PC-9 (cell line): ENCODE measurements at regions not wholly inside any gene's neighbourhood (a gene's known extent, or its start where the extent isn't known, plus 50 kb on each side); places are given as distances from the start of the nearest gene placed in this dataset.

Experiments used
- BruUV-seq: library from RNA; stranded (reverse); fragments of 400-500 nt; replicated peaks from 2 replicates; lab custom pipeline; 2021; lab: Mats Ljungman, UMichigan
- CTCF ChIA-PET: fragments of 300-600 bp; sonication (Branson Sonifier 250); formaldehyde crosslinking; loops from one replicate; lab custom pipeline; 2022; ENCODE audit warnings: antibody characterized with exemption; lab: Charles Lee
- POLR2A ChIA-PET: fragments of 300-600 bp; sonication (Branson Sonifier 250); formaldehyde crosslinking; loops from one replicate; lab custom pipeline; 2022; ENCODE audit warnings: antibody characterized with exemption; ENCODE audit not compliant: unreplicated experiment; lab: Charles Lee
- DNase-seq, 2 experiments: peaks; one replicate each; pipeline versions ENCODE4 v3.0.0 to v3.0.0-alpha.2; 2015 to 2022; ENCODE audit warnings: mixed read lengths in 1 of 2
- H2AFZ ChIP-seq: fragments of 200-600 bp; sonication (generic); 2 replicates; pipeline ENCODE4 v1.8.1; 2017; ENCODE audit warnings: antibody characterized with exemption
- H3F3A ChIP-seq: fragments of 200-600 bp; sonication (generic); 2 replicates; pipeline ENCODE4 v1.8.1; 2017; ENCODE audit warnings: antibody characterized with exemption, mild to moderate bottlenecking, low read depth; ENCODE audit not compliant: insufficient read depth
- H3K27ac ChIP-seq: fragments of 200-600 bp; sonication (generic); 2 replicates; pipeline ENCODE4 v1.6.1; 2016; ENCODE audit warnings: mixed run types
- H3K27me3 ChIP-seq: fragments of 200-600 bp; sonication (generic); 2 replicates; pipeline ENCODE4 v1.6.1; 2016; ENCODE audit warnings: low read depth, mixed run types; ENCODE audit not compliant: insufficient read depth
- H3K36me3 ChIP-seq: fragments of 200-600 bp; sonication (generic); 2 replicates; pipeline ENCODE4 v1.6.1; 2016; ENCODE audit warnings: low read depth, mixed run types
- H3K4me1 ChIP-seq: fragments of 200-600 bp; sonication (generic); replicated peaks from 2 replicates; pipeline ENCODE4 v1.6.1; 2016; ENCODE audit warnings: mixed run types; ENCODE audit not compliant: insufficient read depth
- H3K4me2 ChIP-seq: fragments of 200-600 bp; sonication (generic); 2 replicates; pipeline ENCODE4 v1.6.1; 2017; ENCODE audit warnings: mixed run types
- H3K4me3 ChIP-seq: fragments of 200-600 bp; sonication (generic); 2 replicates; pipeline ENCODE4 v1.6.1; 2016; ENCODE audit warnings: mixed run types
- H3K79me2 ChIP-seq: fragments of 200-600 bp; sonication (generic); 2 replicates; pipeline ENCODE4 v1.6.1; 2017; ENCODE audit warnings: low read depth, mixed run types
- H3K9me2 ChIP-seq: fragments of 200-600 bp; sonication (generic); 2 replicates; pipeline ENCODE4 v1.8.1; 2017; ENCODE audit warnings: mild to moderate bottlenecking; ENCODE audit not compliant: insufficient read depth
- H3K9me3 ChIP-seq: fragments of 200-600 bp; sonication (generic); 2 replicates; pipeline ENCODE4 v1.8.1; 2016; ENCODE audit warnings: low read depth; ENCODE audit not compliant: insufficient read depth
- H4K20me1 ChIP-seq: fragments of 200-600 bp; sonication (generic); 2 replicates; pipeline ENCODE4 v1.8.1; 2017; ENCODE audit not compliant: insufficient read depth
- EZH2 ChIP-seq: fragments of 200-600 bp; sonication (generic); IDR thresholded peaks from 2 replicates; pipeline ENCODE4 v1.8.0; 2017; ENCODE audit warnings: antibody characterized with exemption, low read depth
- intact Hi-C: fragments of 100-400 bp; cut with micrococcal nuclease; formaldehyde crosslinking; loops from one replicate; pipeline ENCODE4 v1.10.0; 2022; ENCODE audit not compliant: unreplicated experiment
- TF ChIP-seq, protein P1 (sequence below): fragments of 200-600 bp; sonication (generic); conservative IDR thresholded peaks from 2 replicates; pipeline ENCODE4 v1.6.1; 2017; ENCODE audit warnings: mixed run types, antibody characterized with exemption, mild to moderate bottlenecking, moderate library complexity

DNA sequence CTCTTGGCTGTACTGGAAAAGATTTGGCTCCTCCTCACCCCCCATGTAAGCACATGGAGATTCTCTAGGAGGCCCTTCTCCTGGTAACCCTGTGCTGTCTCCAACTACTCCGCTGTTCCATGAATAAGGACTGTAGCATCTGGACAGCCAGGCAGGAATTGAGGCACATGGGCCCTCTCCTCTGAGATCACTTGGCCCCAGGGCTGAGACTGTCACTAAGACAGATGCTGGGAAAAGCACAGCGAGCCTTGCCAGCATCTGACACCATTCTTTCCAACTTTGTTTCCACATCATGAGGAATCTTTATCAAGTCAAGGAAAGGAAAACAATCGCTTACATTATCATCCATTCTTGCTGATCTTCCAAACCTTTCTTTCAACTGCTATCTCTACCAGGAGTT, 222.6 kb upstream of the INTU start:
- H3F3A ChIP-seq, result peaks cover 8% of the 10 kb centered on the region; the same call in 1 of the 2 replicates
- intact Hi-C loops, result no loop called here

DNA sequence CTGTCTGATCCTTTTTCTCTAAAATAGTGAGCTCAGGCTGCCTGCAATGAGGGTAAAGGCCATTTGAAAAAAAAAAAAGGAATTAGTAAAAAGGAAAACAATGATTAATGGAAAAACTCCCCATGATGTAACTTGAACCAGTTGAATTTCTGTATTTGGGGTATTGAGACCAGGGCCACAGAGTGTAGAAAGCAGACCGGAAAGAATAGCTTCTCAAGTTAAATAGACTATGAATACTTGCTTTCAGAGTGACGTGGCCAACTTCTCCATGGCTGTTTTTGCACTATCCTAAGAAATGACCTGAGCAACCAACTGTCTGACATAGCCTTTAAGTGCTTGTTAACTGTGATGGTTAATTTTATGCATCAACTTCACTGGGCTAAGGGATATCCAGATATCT, 222.1 kb upstream of the INTU start:
- Histone ChIP-seq H2AFZ (no peak overlapping the region), H3K4me1 (no peaks in the 10 kb centered on the region), H4K20me1 (no peaks in the 10 kb centered on the region), H3K9me2 (no peaks in the 10 kb centered on the region), H3K4me3 (no peak overlapping the region), H3F3A (peaks cover 8% of the 10 kb centered on the region; the same call in 1 of the 2 replicates), H3K27me3 (no peaks in the 10 kb centered on the region), H3K36me3 (no peaks in the 10 kb centered on the region), H3K9me3 (peaks cover 17% of the 10 kb centered on the region), H3K79me2 (no peaks in the 10 kb centered on the region), H3K27ac (no peak overlapping the region), H3K4me2 (no peak overlapping the region)
- ChIA-PET POLR2A (no interaction called here), CTCF (no interaction called here)
- no peak for TF ChIP-seq EZH2
- TF ChIP-seq, protein P1, sequence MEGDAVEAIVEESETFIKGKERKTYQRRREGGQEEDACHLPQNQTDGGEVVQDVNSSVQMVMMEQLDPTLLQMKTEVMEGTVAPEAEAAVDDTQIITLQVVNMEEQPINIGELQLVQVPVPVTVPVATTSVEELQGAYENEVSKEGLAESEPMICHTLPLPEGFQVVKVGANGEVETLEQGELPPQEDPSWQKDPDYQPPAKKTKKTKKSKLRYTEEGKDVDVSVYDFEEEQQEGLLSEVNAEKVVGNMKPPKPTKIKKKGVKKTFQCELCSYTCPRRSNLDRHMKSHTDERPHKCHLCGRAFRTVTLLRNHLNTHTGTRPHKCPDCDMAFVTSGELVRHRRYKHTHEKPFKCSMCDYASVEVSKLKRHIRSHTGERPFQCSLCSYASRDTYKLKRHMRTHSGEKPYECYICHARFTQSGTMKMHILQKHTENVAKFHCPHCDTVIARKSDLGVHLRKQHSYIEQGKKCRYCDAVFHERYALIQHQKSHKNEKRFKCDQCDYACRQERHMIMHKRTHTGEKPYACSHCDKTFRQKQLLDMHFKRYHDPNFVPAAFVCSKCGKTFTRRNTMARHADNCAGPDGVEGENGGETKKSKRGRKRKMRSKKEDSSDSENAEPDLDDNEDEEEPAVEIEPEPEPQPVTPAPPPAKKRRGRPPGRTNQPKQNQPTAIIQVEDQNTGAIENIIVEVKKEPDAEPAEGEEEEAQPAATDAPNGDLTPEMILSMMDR, result no peak
- no peak for DNase-seq
- no TSS peak for BruUV-seq
- intact Hi-C loops, result no loop called here

More for the DNA sequence above, 222.6 kb upstream of the INTU start:
- Histone ChIP-seq H3K79me2 (no peaks in the 10 kb centered on the region), H3K27me3 (no peaks in the 10 kb centered on the region), H3K4me3 (no peak overlapping the region), H3K9me3 (peaks cover 17% of the 10 kb centered on the region), H3K36me3 (no peaks in the 10 kb centered on the region), H3K27ac (no peak overlapping the region), H3K9me2 (no peaks in the 10 kb centered on the region), H2AFZ (no peak overlapping the region), H4K20me1 (no peaks in the 10 kb centered on the region), H3K4me2 (no peak overlapping the region), H3K4me1 (no peaks in the 10 kb centered on the region)
- no peak for TF ChIP-seq EZH2
- TF ChIP-seq, protein P1, result no peak
- ChIA-PET POLR2A (no interaction called here), CTCF (no interaction called here)
- no TSS peak for BruUV-seq
- no peak for DNase-seq

DNA sequence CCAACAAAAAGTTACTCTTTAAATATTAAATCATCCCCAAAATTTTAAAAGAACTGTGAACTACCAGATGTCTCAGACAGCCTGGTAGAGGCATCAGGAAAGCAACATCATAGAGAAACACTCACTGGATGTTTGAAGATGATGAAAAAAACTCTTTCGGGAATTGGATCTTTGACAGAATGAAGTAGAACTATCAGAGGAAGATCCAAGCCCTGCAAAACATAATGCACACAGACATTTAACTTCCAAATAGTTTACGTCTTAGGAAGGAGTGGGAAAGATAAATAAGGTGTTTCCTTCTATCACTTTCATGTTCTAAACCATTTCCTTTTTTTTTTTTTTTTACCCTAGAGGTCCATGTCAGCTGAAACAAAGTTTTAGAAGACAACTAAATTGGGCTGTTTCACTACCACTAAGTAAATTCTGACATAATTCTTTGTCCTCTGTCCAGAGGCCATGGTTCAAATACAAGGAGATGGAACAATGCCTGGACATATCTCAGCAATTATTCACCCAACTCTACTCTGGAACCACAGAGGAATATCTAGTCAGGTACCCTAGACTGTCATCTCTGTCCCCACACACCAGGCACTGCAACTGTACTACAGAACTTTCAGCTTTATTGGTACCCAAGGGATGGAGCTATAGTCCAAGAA, 217.7 kb upstream of the INTU start:
- Histone ChIP-seq H3K9me2 (0 out of 2 replicates have a peak, but pooled peaks cover 3% of the 10 kb centered on the region), H3K79me2 (no peaks in the 10 kb centered on the region), H4K20me1 (no peaks in the 10 kb centered on the region), H3K27ac (no peak overlapping the region), H3K4me3 (no peak overlapping the region), H3K4me1 (no peaks in the 10 kb centered on the region), H3F3A (no peaks in the 10 kb centered on the region), H3K36me3 (no peaks in the 10 kb centered on the region), H3K4me2 (no peak overlapping the region), H3K27me3 (no peaks in the 10 kb centered on the region), H3K9me3 (no peaks in the 10 kb centered on the region), H2AFZ (no peak overlapping the region)
- POLR2A ChIA-PET, result no interaction called here
- no peak for TF ChIP-seq EZH2
- TF ChIP-seq, protein P1, result no peak
- DNase-seq, result no peak
- no TSS peak for BruUV-seq
- CTCF ChIA-PET, result no interaction called here
- intact Hi-C loops, result no loop called here
